WTC11 (cell line): ENCODE measurements at regions not wholly inside any gene's neighbourhood (a gene's known extent, or its start where the extent isn't known, plus 50 kb on each side); places are given as distances from the start of the nearest gene placed in this dataset.

Experiments
- ATAC-seq: fragments of 200-7000 bp; cut with Tn5 transposase; 2 replicates; pipeline ENCODE4 v1.10.0; 2021; ENCODE audit warnings: mild to moderate bottlenecking, moderate library complexity
- CTCF ChIA-PET: fragments of 300-600 bp; sonication (Branson Sonifier 250); formaldehyde crosslinking; loops from one replicate; lab custom pipeline; 2021; ENCODE audit warnings: antibody characterized with exemption; lab: Charles Lee
- POLR2A ChIA-PET: fragments of 350-600 bp; sonication (Branson Sonifier 250); formaldehyde crosslinking; loops from one replicate; lab custom pipeline; 2021; ENCODE audit warnings: antibody characterized with exemption; lab: Charles Lee
- DNase-seq: peaks from one replicate; pipeline ENCODE4 v3.0.0; 2021; ENCODE audit warnings: low spot score
- H3K27ac Mint-ChIP-seq: 2 replicates; pipeline ENCODE4 v1.8.0; 2021; ENCODE audit warnings: mixed read lengths
- H3K27me3 Mint-ChIP-seq: 2 replicates; pipeline ENCODE4 v1.8.0; 2021; ENCODE audit warnings: low read depth, mild to moderate bottlenecking, moderate library complexity, mixed read lengths
- H3K36me3 Mint-ChIP-seq: 2 replicates; pipeline ENCODE4 v1.8.0; 2021; ENCODE audit warnings: mixed read lengths
- H3K4me1 Mint-ChIP-seq: 2 replicates; pipeline ENCODE4 v1.8.0; 2022; ENCODE audit warnings: mixed read lengths
- H3K4me3 Mint-ChIP-seq: 2 replicates; pipeline ENCODE4 v1.8.0; 2021; ENCODE audit warnings: mild to moderate bottlenecking, moderate library complexity, mixed read lengths
- H3K9me3 Mint-ChIP-seq: 2 replicates; pipeline ENCODE4 v1.8.0; 2021; ENCODE audit warnings: mixed read lengths
- ATF3 ChIP-seq: sonication (generic); formaldehyde crosslinking; conservative IDR thresholded peaks from 2 replicates; pipeline ENCODE4 v1.8.1; 2022; ENCODE audit warnings: mild to moderate bottlenecking, missing genetic modification reagents
- CTCF ChIP-seq: fragments of 200-600 bp; IDR thresholded peaks from 2 replicates; pipeline ENCODE4 v1.8.0; 2022; ENCODE audit warnings: antibody characterized with exemption
- E2F4 ChIP-seq: sonication (generic); formaldehyde crosslinking; IDR thresholded peaks from 2 replicates; pipeline ENCODE4 v1.8.1; 2022; ENCODE audit warnings: low read depth, mild to moderate bottlenecking, moderate library complexity, missing genetic modification reagents, borderline replicate concordance
- E2F5 ChIP-seq: sonication (generic); formaldehyde crosslinking; IDR thresholded peaks from 2 replicates; pipeline ENCODE4 v1.8.1; 2022; ENCODE audit warnings: mild to moderate bottlenecking, moderate library complexity, missing genetic modification reagents
- FOXP4 ChIP-seq: sonication (generic); formaldehyde crosslinking; IDR thresholded peaks from 2 replicates; pipeline ENCODE4 v1.8.0; 2022; ENCODE audit warnings: mild to moderate bottlenecking, missing genetic modification reagents
- GRHL2 ChIP-seq: fragments of 250-450 bp; sonication (Bioruptor Pico); IDR thresholded peaks from 2 replicates; pipeline ENCODE4 v1.8.0; 2022; ENCODE audit warnings: mild to moderate bottlenecking, moderate library complexity; ENCODE audit not compliant: insufficient replicate concordance, severe bottlenecking
- SMAD3 ChIP-seq: sonication (generic); formaldehyde crosslinking; IDR thresholded peaks from 2 replicates; pipeline ENCODE4 v1.8.0; 2022; ENCODE audit warnings: missing genetic modification reagents, mild to moderate bottlenecking, borderline replicate concordance
- SMAD4 ChIP-seq: sonication (generic); formaldehyde crosslinking; IDR thresholded peaks from 2 replicates; pipeline ENCODE4 v1.8.0; 2022; ENCODE audit warnings: mild to moderate bottlenecking, missing genetic modification reagents
- STAT6 ChIP-seq: sonication (generic); formaldehyde crosslinking; conservative IDR thresholded peaks from 2 replicates; pipeline ENCODE4 v1.8.1; 2023; ENCODE audit warnings: mild to moderate bottlenecking, low read depth, missing genetic modification reagents, moderate library complexity
- ZBTB21 ChIP-seq: sonication (generic); formaldehyde crosslinking; IDR thresholded peaks from 2 replicates; pipeline ENCODE4 v1.8.1; 2023; ENCODE audit warnings: mild to moderate bottlenecking, missing genetic modification reagents, borderline replicate concordance
- ZMAT4 ChIP-seq: fragments of 250-450 bp; sonication (Bioruptor Pico); IDR thresholded peaks from 2 replicates; pipeline ENCODE4 v1.9.0; 2021; ENCODE audit warnings: mild to moderate bottlenecking
- ZNF425 ChIP-seq: fragments of 250-450 bp; sonication (Bioruptor Pico); conservative IDR thresholded peaks from 2 replicates; pipeline ENCODE4 v1.9.0; 2021; ENCODE audit warnings: mild to moderate bottlenecking
- ZNF512 ChIP-seq: sonication (generic); formaldehyde crosslinking; IDR thresholded peaks from 2 replicates; pipeline ENCODE4 v1.8.1; 2022; ENCODE audit warnings: missing genetic modification reagents, borderline replicate concordance
- ZNF532 ChIP-seq: fragments of 250-450 bp; sonication (Bioruptor Pico); IDR thresholded peaks from 2 replicates; pipeline ENCODE4 v1.9.0; 2021; ENCODE audit warnings: mild to moderate bottlenecking, borderline replicate concordance

GRCh38 chr21:41620541-41620940, 112.6 kb upstream of the TMPRSS2 start:
- Mint-ChIP-seq H3K9me3 (peaks cover 11% of the 10 kb centered on the region), H3K36me3 (no peaks in the 10 kb centered on the region), H3K27ac (no peak overlapping the region), H3K4me3 (no peak overlapping the region), H3K27me3 (no peaks in the 10 kb centered on the region), H3K4me1 (no peaks in the 10 kb centered on the region)
- DNase-seq: no peak
- TF ChIP-seq ZNF425 (CRISPR knock-in tag) (no peak), CTCF (no peak), ATF3 (no peak)
- POLR2A ChIA-PET: no interaction called here
- CTCF ChIA-PET: interaction anchor here (4.4 kb wide), 1 partner anchor 8 kb away, joined by 40 read pairs; no protein-coding TSS in a partner anchor
- ATAC-seq: no peak

- ChIA-PET CTCF (interaction anchor here (0.7 to 1.8 kb wide), 7 partner anchors 44 to 501 kb away, joined by 3 to 4 read pairs (median 3); no protein-coding TSS in a partner anchor), POLR2A (interaction anchor here (0.9 kb wide), 1 partner anchor 8 kb away, joined by 4 read pairs; no protein-coding TSS in a partner anchor)
- no peaks in the 10 kb centered on the region for H3K27me3 Mint-ChIP-seq
- ATAC-seq (no peak), DNase-seq (no peak)
- no peak overlapping the region for H3K27ac Mint-ChIP-seq
- H3K9me3 Mint-ChIP-seq: no peaks in the 10 kb centered on the region
- no peak overlapping the region for H3K4me3 Mint-ChIP-seq
- H3K36me3 Mint-ChIP-seq: no peaks in the 10 kb centered on the region
- peaks cover 17% of the 10 kb centered on the region for H3K4me1 Mint-ChIP-seq
- TF ChIP-seq E2F4 (CRISPR knock-in tag) (no peak), FOXP4 (CRISPR knock-in tag) (no peak), STAT6 (no peak), ZMAT4 (CRISPR knock-in tag) (no peak), ZNF512 (CRISPR knock-in tag) (no peak), GRHL2 (CRISPR knock-in tag) (no peak), ZNF532 (no peak), SMAD4 (CRISPR knock-in tag) (no peak), E2F5 (CRISPR knock-in tag) (no peak), ZBTB21 (CRISPR knock-in tag) (no peak), SMAD3 (CRISPR knock-in tag) (no peak)
Measured at GRCh38 chr21:41616031-41616591, 108.2 kb upstream of the TMPRSS2 start.
